HepG2 (cell line): ENCODE measurements at regions not wholly inside any gene's neighbourhood (a gene's known extent, or its start where the extent isn't known, plus 50 kb on each side); places are given as distances from the start of the nearest gene placed in this dataset.

Source experiments
- ATAC-seq: fragments of 200-7000 bp; cut with Tn5 transposase; 3 replicates; pipeline ENCODE4 v1.9.1; 2020; ENCODE audit warnings: mild to moderate bottlenecking, moderate library complexity
- BruUV-seq: library from RNA; stranded (reverse); fragments of 400-500 nt; replicated peaks from 2 replicates; lab custom pipeline; 2021; lab: Mats Ljungman, UMichigan
- CTCF ChIA-PET: fragments of 300-600 bp; formaldehyde crosslinking; extraction: SDS; loops from one replicate; lab custom pipeline; 2021; ENCODE audit warnings: low total read pairs, inconsistent platforms, low intra/inter-chr PET ratio; lab: Yijun Ruan, JAX
- POLR2A ChIA-PET: fragments of 350-600 bp; sonication (Branson Sonifier 250); formaldehyde crosslinking; loops from one replicate; lab custom pipeline; 2020; ENCODE audit warnings: antibody characterized with exemption, inconsistent platforms; lab: Yijun Ruan, JAX
- DNase-seq: peaks from one replicate; pipeline ENCODE4 v3.0.0-alpha.2; 2015; ENCODE audit warnings: low spot score
- FAIRE-seq: peaks from 3 replicates; lab custom pipeline; 2011; peaks lifted over from hg19 to GRCh38; lab: Jason Lieb, UNC
- H2AFZ ChIP-seq: one replicate; pipeline ENCODE4 v1.6.1; 2011; ENCODE audit warnings: low read length, inconsistent platforms
- H3K27ac ChIP-seq: fragments of 300-600 bp; 3 replicates; pipeline ENCODE4 v1.8.0; 2011; ENCODE audit warnings: mixed run types, mild to moderate bottlenecking, mixed read lengths, low read length, inconsistent platforms; ENCODE audit not compliant: insufficient read depth; ENCODE audit errors: extremely low read length
- H3K27me3 ChIP-seq, 2 experiments: fragments of 200-600 bp in 1 of 2; 2 replicates in 1 of 2; 3 replicates in 1 of 2; pipeline versions ENCODE4 v1.6.0 to v1.8.0; 2011; ENCODE audit warnings: low read length in 2 of 2, mild to moderate bottlenecking in 2 of 2, moderate library complexity in 2 of 2, inconsistent platforms in 1 of 2; ENCODE audit not compliant: insufficient read depth in 2 of 2, control insufficient read depth in 1 of 2
- H3K36me3 ChIP-seq, 2 experiments: fragments of 200-600 bp in 1 of 2; replicated peaks in 1 of 2; 2 replicates in 1 of 2; 3 replicates in 1 of 2; pipeline versions ENCODE4 v1.5.1 to v1.8.0; 2011; ENCODE audit warnings: low read length in 2 of 2, inconsistent platforms in 1 of 2; ENCODE audit not compliant: insufficient read depth in 2 of 2, control insufficient read depth in 1 of 2
- H3K4me1 ChIP-seq: 2 replicates; pipeline ENCODE4 v1.5.1; 2012; ENCODE audit warnings: low read length, inconsistent platforms; ENCODE audit not compliant: insufficient read depth
- H3K4me2 ChIP-seq: 2 replicates; pipeline ENCODE4 v1.6.0; 2011; ENCODE audit warnings: low read depth, low read length, inconsistent platforms
- H3K4me3 ChIP-seq, 3 experiments: fragments of 200-600 bp in 1 of 3; sonication (generic), shearing (Covaris generic) in 1 of 3; replicated peaks in 1 of 3; 2 replicates each; pipeline ENCODE4 v1.5.1; 2011 to 2016; ENCODE audit warnings: low read length in 3 of 3, inconsistent platforms in 2 of 3, low read depth in 2 of 3, mild to moderate bottlenecking in 2 of 3, control low read depth in 1 of 3, mixed read lengths in 1 of 3; ENCODE audit not compliant: insufficient read depth in 1 of 3
- H3K79me2 ChIP-seq: one replicate; pipeline ENCODE4 v1.6.1; 2011; ENCODE audit warnings: low read length, inconsistent platforms; ENCODE audit not compliant: insufficient read depth
- H3K9ac ChIP-seq: 2 replicates; pipeline ENCODE4 v1.6.0; 2011; ENCODE audit warnings: mild to moderate bottlenecking, low read depth, low read length, inconsistent platforms; ENCODE audit not compliant: insufficient read depth
- H3K9me3 ChIP-seq: 2 replicates; pipeline ENCODE4 v1.5.1; 2012; ENCODE audit warnings: mild to moderate bottlenecking, low read length
- H4K20me1 ChIP-seq: 2 replicates; pipeline ENCODE4 v1.6.0; 2011; ENCODE audit warnings: inconsistent platforms, mild to moderate bottlenecking, low read length, moderate library complexity; ENCODE audit not compliant: insufficient read depth
- ARID3A ChIP-seq: IDR thresholded peaks from 2 replicates; pipeline ENCODE4 v1.6.1; 2012; ENCODE audit warnings: low read depth, low read length, improper control_type of control experiment
- HOXA9 ChIP-seq: sonication (generic); formaldehyde crosslinking; IDR thresholded peaks from 2 replicates; pipeline ENCODE4 v1.8.1; 2022; ENCODE audit warnings: missing genetic modification reagents, mild to moderate bottlenecking, moderate library complexity, borderline replicate concordance
- ZNF121 ChIP-seq: sonication (generic); formaldehyde crosslinking; IDR thresholded peaks from 2 replicates; pipeline ENCODE4 v1.5.0; 2020; ENCODE audit warnings: mild to moderate bottlenecking, missing genetic modification reagents
- ZNF282 ChIP-seq: fragments of 450-650 bp; IDR thresholded peaks from 2 replicates; pipeline ENCODE4 v1.6.1; 2018; ENCODE audit not compliant: partially characterized antibody
- ZNF326 ChIP-seq: sonication (generic); formaldehyde crosslinking; IDR thresholded peaks from 2 replicates; pipeline ENCODE4 v1.4.0; 2020; ENCODE audit warnings: missing genetic modification reagents, borderline replicate concordance
- ZNF562 ChIP-seq: sonication (generic); formaldehyde crosslinking; IDR thresholded peaks from 2 replicates; pipeline ENCODE4 v1.8.0; 2022; ENCODE audit warnings: missing genetic modification reagents, borderline replicate concordance
- ZNF598 ChIP-seq: sonication (generic); formaldehyde crosslinking; IDR thresholded peaks from 2 replicates; pipeline ENCODE4 v1.5.1; 2020; ENCODE audit warnings: mild to moderate bottlenecking, missing genetic modification reagents, borderline replicate concordance
- ZNF768 ChIP-seq: sonication (generic); formaldehyde crosslinking; IDR thresholded peaks from 2 replicates; pipeline ENCODE4 v1.4.0; 2020; ENCODE audit warnings: missing genetic modification reagents
- WGBS: methylation state at CpG from one replicate; pipeline ENCODE4 v1.1.6; 2017; ENCODE audit warnings: low lambda C conversion rate; 5-methylcytosine and 5-hydroxymethylcytosine counted together
- in situ Hi-C: cut with HindIII; loops from 2 replicates; pipeline ENCODE4 v1.10.0; 2017; ENCODE audit warnings: low pct_unique_long_range_greater_than_20kb; ENCODE audit not compliant: extremely low pct_ligation_motif_present
- intact Hi-C: fragments of 100-400 bp; cut with micrococcal nuclease; formaldehyde crosslinking; loops from one replicate; pipeline ENCODE4 v1.10.0; 2022; ENCODE audit not compliant: unreplicated experiment
- TF ChIP-seq, protein P1 (sequence below): sonication (generic); formaldehyde crosslinking; IDR thresholded peaks from 2 replicates; pipeline ENCODE4 v1.4.0; 2020; ENCODE audit warnings: missing genetic modification reagents
- TF ChIP-seq, protein P2 (sequence below): sonication (generic); formaldehyde crosslinking; IDR thresholded peaks from 2 replicates; pipeline ENCODE4 v1.5.0; 2020; ENCODE audit warnings: mild to moderate bottlenecking, missing genetic modification reagents

GRCh38 chr3:193852901-193853300, 259.9 kb downstream of the OPA1 start:
- H2AFZ ChIP-seq: no peak overlapping the region
- H3K36me3 ChIP-seq: no peaks in the 10 kb centered on the region
- no peak overlapping the region for H3K9ac ChIP-seq
- H3K4me3 ChIP-seq: no peak overlapping the region
- TF ChIP-seq, protein P1, sequence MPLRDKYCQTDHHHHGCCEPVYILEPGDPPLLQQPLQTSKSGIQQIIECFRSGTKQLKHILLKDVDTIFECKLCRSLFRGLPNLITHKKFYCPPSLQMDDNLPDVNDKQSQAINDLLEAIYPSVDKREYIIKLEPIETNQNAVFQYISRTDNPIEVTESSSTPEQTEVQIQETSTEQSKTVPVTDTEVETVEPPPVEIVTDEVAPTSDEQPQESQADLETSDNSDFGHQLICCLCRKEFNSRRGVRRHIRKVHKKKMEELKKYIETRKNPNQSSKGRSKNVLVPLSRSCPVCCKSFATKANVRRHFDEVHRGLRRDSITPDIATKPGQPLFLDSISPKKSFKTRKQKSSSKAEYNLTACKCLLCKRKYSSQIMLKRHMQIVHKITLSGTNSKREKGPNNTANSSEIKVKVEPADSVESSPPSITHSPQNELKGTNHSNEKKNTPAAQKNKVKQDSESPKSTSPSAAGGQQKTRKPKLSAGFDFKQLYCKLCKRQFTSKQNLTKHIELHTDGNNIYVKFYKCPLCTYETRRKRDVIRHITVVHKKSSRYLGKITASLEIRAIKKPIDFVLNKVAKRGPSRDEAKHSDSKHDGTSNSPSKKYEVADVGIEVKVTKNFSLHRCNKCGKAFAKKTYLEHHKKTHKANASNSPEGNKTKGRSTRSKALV (CRISPR knock-in tag): no peak
- TF ChIP-seq ZNF282 (no peak), ZNF768 (CRISPR knock-in tag) (no peak)
- no peaks in the 10 kb centered on the region for H3K79me2 ChIP-seq
- peaks cover 0 to 32% of the 10 kb centered on the region in 2 experiments; a peak in 3 of 5 replicates for H3K27me3 ChIP-seq
- H4K20me1 ChIP-seq: no peaks in the 10 kb centered on the region
- DNase-seq (no peak), FAIRE-seq (no peak), ATAC-seq (no peak)
- POLR2A ChIA-PET: no interaction called here
- intact Hi-C loops (no loop called here), in situ Hi-C loops (no loop called here)
- H3K9me3 ChIP-seq: no peaks in the 10 kb centered on the region
- BruUV-seq: no TSS peak
- H3K27ac ChIP-seq: no peak overlapping the region
- H3K4me2 ChIP-seq: no peak overlapping the region
- CTCF ChIA-PET: no interaction called here
- WGBS: 22% methylated on average over 1 of the region's 1 CpG
- peaks cover 15% of the 10 kb centered on the region for H3K4me1 ChIP-seq

DNA sequence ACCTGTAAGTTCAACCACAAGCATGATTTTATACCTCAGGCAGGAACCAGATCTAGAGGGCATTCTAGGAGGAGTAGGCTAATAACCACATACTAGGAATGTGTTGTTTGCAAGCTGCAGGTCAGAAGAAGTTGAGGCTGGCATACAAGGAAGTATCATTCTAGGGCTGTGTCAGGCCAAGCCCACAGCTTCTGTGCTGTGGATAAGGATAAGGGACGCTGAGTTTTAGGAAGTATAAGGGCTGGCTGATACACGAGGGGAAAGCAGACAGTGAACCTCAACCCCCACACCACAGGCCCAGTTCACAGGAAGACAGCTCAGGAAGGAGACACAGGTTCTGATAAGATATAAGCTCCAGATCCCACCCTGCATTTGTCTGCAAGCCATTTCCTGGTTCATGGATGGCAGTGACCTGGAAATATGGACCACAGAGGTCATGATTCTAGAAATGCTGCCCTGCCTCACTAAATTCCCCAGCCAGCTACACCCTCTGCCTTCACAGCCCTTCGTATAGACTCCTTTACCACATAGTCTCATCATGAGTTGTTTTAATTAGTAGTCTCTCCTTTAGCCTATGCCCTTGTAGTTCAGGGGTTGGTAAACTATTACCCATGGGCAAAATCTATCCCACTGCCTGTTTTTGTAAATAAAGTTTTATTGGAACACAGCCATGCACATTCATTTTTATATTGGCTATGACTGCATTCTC, 260.7 kb downstream of the OPA1 start:
- ChIA-PET POLR2A (no interaction called here), CTCF (no interaction called here)
- DNase-seq (no peak), FAIRE-seq (no peak), ATAC-seq (no peak)
- Histone ChIP-seq H3K9me3 (no peaks in the 10 kb centered on the region), H3K79me2 (no peaks in the 10 kb centered on the region), H3K36me3 (no peaks in the 10 kb centered on the region), H3K27me3 (peaks cover 0 to 32% of the 10 kb centered on the region in 2 experiments; a peak in 3 of 5 replicates), H3K9ac (no peak overlapping the region), H3K4me2 (no peak overlapping the region), H2AFZ (no peak overlapping the region), H3K4me3 (no peak overlapping the region), H4K20me1 (no peaks in the 10 kb centered on the region), H3K4me1 (peaks cover 15% of the 10 kb centered on the region), H3K27ac (no peak overlapping the region)
- no TSS peak for BruUV-seq
- intact Hi-C loops (no loop called here), in situ Hi-C loops (no loop called here)
- 2% methylated on average over 3 of the region's 3 CpGs for WGBS
- no peak for TF ChIP-seq ARID3A
- TF ChIP-seq ZNF562 (CRISPR knock-in tag): no peak
- no peak for TF ChIP-seq ZNF326
- TF ChIP-seq, protein P2, sequence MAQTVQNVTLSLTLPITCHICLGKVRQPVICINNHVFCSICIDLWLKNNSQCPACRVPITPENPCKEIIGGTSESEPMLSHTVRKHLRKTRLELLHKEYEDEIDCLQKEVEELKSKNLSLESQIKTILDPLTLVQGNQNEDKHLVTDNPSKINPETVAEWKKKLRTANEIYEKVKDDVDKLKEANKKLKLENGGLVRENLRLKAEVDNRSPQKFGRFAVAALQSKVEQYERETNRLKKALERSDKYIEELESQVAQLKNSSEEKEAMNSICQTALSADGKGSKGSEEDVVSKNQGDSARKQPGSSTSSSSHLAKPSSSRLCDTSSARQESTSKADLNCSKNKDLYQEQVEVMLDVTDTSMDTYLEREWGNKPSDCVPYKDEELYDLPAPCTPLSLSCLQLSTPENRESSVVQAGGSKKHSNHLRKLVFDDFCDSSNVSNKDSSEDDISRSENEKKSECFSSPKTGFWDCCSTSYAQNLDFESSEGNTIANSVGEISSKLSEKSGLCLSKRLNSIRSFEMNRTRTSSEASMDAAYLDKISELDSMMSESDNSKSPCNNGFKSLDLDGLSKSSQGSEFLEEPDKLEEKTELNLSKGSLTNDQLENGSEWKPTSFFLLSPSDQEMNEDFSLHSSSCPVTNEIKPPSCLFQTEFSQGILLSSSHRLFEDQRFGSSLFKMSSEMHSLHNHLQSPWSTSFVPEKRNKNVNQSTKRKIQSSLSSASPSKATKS (CRISPR knock-in tag): no peak
- no peak for TF ChIP-seq ZNF121 (CRISPR knock-in tag)
- no peak for TF ChIP-seq HOXA9 (CRISPR knock-in tag)
- no peak for TF ChIP-seq ZNF598 (CRISPR knock-in tag)
